HG02852 (cell line): ENCODE measurements at regions not wholly inside any gene's neighbourhood (a gene's known extent, or its start where the extent isn't known, plus 50 kb on each side); places are given as distances from the start of the nearest gene placed in this dataset.
"Not testable (repeated sequence)": the region's sequence is repeated elsewhere in the genome, so short reads cannot be mapped to it uniquely, and the experiment has no call there.

Experiments used
- ATAC-seq: cut with Tn5 transposase; IDR thresholded peaks from one replicate; pipeline ENCODE4 v1.9.1; 2021; ENCODE audit warnings: mild to moderate bottlenecking, moderate library complexity; ENCODE audit not compliant: unreplicated experiment

DNA sequence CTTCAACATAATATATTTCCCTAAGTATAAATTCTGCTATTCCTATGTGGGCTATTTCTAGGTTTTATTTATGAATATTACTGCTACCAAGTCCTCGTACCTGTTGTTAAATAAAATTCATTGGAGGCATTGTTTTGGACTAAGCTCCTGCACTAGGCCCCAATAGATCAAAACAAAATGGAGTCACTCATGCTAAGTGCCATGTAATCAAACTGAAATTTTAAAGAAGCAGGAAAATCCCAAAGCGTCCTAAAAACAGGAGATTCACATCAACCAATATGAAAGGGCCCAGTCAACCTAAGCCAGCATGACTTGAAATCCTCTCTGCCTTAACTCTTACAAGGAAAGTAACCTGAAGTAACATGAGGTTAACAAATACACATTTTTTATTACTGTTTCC lies 743.2 kb downstream of the TRAM1L1 start:
- no peak for ATAC-seq

DNA sequence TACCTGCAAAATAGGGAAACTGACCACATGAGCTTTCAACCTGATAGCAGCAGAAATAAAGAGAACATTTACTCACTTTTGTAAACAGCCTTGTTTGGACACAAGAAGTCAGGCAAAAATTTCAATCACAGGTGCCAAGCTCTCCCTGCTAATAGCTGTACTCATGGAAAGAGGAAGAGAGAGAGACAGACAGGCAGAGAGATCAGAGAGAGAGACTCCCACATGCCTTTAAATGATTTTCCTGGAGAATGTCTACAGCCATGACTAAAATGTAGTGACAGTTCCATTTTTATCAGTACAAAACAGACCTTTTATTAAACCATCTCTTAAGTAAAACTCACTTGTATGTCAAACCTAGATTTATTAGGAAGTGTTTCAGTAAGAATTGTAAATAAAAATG lies 752.9 kb downstream of the TRAM1L1 start:
- ATAC-seq, result no peak

DNA sequence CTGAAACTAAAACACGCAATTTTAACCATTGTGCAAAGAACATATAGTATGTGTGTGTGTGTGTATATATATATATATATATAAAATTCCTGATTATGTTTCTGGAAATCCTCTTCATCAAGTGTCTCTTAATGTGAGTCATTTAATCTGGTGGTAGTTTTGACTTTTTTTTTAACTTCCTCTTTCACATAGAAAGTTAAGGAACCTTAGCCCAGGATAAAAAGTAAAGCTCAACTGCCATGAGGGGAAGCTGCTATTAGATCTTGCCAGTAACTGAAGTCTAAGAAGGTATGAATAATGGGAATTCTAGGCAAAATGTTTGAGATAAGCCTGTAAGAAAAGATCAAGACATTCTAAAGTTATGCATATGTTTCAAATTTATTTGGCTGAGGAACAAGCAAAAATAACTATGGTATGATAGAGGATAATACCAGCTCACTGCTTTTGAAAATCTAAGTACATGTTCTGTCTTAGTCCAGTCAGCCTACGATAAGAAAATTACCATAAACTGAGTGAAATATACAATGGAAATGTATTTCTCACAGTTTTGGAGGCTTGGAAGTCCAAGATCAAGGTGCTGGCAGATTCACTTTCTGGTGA lies 757.0 kb downstream of the TRAM1L1 start:
- ATAC-seq, result no peak

DNA sequence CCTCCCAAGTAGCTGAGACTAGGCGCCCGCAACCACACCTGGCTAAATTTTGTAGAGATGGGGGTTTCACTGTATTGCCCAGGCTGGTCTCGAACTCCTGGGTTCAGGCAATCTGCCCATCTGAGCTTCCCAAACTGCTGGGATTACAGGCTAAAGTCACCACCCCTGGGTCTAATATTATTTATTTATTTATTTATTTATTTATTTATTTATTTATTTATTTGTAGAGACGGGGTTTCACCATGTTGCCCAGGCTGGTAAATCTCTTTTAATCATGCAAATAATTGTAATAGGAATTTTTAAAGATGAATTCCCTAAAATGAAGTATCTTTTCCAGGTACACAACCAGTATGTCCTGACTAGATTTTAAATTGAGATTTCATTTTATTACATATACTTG lies 761.8 kb downstream of the TRAM1L1 start:
- ATAC-seq, result no peak

DNA sequence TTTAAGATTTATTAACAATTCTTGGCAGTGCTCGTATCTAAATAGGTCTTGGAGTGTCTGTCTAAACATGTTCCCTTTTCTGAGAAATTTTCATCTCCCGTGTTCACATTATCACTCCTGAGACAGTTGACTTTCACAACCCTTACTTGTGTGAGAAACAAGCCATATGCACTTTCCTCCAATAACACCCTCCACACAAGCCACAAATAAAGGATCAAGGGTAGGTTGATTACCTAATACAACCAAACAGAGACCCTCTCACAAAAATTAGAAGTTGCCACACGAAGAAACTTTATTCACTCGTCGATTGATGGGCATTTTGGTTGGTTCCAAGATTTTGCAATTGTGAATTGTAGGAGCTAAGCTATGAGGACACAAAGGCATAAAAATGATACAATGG lies 763.9 kb downstream of the TRAM1L1 start:
- no peak for ATAC-seq

DNA sequence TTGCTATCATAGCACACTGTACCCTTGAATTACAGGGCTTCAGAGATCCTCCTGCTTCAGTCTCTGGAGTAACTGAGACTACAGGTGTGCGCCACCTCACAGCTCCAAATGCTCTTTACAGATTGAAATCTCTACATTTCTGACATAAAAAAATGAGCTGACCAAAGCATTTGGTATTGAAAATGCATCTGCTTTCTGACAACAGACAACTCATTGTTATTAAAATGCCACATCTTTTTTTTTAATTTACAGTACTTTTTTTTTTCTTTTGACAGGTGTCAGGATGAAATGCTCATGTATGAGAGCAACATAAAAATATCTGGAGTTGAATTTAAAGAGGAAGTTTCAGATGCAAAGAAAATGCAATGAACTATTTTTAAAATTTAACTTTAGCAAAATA lies 764.5 kb downstream of the TRAM1L1 start:
- no peak for ATAC-seq

DNA sequence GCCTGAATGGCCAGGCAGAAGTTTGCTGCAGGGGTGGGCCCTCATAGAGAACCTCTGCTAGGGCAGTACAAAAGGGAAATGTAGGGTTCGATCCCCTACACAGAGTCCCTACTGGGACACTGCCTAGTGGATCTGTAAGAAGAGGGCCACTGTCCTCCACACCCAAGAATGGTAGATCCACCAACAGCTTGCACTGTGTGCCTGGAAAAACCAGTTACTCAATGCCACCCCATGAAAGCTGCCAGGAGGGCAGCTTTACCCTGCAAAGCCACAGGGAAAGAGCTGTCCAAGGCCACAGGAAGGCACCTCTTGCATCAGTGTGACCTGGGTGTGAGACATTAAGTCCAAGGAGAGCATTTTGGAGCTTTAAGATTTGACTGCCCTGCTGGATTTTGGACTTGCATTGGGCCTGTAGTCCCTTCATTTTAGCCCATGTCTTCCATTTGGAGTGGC lies 781.6 kb downstream of the TRAM1L1 start:
- ATAC-seq, result no peak

DNA sequence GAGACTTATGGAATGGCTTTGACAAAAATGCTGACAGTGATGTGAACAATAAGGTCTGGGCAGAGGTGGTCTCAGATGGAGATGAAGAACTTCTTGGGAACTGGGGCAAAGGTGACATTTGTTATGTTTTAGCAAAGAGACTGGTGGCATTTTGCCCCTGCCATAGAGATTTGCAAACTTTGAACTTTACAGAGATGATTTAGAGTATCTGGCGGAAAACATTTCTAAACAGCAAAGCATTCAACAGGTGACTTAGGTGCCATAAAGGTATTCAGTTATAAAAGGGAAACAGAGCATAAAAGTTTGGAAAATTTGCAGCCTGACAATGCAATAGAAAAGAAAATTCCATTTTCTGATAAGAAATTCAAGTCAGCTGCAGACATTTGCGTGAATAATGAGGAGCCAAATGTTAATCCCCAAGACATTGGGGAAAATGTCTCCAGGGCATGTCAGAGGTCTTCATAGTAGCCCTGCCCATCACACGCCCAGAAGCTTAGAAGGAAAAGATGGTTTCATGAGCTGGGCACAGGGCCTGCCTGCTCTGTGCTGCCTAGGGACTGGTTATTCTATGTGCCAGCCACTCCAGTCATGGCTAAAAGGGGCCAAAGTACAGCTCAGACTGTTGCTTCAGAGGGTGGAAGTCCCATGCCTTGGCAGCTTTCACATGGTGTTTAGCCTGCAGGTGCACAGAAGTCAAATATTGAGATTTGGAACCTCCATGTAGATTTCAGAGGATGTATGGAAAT lies 782.2 kb downstream of the TRAM1L1 start:
- ATAC-seq, result no peak

DNA sequence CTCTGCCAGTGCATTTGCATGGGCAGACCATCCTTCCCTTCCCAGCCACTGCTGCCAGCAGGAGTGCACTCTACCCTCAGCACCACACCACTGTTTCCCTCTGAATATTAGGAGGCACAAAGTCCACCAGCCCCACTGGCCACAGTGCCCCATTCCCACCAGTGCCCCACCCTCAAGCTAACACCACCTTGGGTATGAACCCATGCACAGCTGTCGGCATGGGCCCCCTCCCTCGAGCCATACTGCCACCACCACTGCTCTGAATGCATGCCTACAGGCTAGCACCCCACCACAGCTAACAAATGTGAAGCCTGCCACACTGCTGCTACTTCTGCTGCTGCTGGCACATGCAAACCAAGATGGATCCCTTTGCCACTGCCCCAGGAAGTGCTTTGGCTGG lies 810.4 kb downstream of the TRAM1L1 start:
- ATAC-seq, result no peak

DNA sequence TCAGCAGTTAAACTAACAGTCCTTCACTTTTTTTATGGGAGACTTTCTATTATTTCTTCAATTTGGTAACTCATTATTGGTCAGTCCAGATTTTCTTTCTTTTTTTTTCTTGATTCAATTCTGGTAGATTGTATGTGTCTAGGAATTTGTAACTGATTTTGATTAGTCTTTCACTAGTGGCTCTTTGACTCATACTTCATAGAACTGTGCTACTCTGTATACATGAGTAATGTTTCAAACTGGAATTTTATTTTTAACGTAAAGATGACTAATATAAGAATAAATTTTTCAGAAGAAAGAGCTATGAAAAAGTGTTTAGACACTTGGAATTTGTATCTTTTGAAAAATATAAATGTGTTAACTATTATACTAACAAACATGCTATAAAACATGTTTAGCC lies 813.0 kb downstream of the TRAM1L1 start:
- no peak for ATAC-seq

DNA sequence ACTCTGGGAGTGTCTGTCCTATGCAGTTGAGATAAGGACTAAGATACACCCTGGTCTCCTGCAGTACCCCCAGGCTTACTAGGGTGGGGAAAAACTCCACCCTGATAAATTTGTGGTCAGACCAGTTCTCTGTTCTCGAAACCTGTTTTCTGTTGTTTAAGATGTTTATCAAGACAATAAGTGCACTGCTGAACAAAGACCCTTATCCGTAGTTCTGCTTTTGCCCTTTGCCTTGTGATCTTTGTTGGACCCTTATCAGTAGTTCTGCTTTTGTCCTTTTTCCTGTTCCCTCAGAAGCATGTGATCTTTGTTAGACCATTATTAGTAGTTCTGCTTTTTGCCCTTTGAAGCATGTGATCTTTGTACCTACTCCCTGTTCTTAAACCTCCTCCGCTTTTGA lies 824.4 kb downstream of the TRAM1L1 start:
- not testable (repeated sequence) for ATAC-seq

DNA sequence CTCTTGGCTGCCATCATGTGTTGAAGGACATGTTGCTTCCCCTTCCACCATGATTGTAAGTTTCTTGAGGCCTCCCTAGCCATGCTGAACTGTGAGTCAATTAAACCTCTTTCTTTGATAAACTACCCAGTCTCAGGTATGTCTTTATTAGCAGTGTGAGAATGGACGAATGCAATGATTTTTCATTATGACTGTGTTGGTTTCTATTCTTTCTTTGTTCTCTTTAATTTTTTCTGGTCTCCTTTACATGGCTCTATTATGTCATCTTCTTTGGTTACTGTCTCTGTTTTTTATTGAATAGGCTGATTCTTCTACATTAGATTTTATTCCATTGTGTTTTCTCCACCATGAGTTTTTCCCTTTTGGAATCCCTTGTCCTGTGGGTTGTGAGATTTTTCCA lies 840.6 kb downstream of the TRAM1L1 start:
- ATAC-seq, result no peak

DNA sequence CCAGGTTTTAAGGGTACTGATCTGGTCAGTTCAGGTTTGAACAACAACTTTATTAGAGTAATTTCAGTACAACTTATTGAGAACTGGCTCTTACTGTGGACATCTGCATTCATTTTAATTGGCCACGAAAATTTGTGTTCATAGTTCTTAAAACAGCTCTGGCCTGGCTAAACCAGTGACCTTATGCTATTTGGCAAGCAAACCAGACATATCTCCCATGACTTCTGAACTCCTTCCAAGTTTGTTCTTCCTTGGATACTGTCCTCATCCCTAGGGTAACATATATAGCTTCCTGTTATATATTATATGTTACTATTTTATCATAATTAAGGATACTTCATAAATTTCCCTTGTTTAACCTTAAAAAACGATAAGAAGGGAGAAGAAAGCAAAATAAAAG lies 841.9 kb downstream of the TRAM1L1 start:
- ATAC-seq, result no peak

DNA sequence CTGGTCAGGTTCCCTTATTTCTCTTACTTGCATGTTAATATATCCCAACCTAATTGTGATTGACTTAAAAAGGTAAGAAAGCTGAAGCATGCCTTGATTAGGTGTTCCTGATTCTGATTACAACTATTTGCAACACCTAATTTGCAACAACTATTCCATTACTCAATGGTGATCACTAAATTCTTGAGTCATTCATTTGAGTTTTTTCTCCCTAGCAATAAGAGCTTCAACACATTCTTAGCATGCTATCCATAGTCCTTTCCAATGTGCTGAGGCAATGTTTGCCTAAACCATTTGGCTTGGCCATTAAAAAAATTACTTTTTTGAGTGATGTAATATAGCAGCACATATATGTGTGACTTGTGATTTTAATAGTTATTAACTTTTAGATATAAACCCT lies 851.4 kb downstream of the TRAM1L1 start:
- no peak for ATAC-seq

DNA sequence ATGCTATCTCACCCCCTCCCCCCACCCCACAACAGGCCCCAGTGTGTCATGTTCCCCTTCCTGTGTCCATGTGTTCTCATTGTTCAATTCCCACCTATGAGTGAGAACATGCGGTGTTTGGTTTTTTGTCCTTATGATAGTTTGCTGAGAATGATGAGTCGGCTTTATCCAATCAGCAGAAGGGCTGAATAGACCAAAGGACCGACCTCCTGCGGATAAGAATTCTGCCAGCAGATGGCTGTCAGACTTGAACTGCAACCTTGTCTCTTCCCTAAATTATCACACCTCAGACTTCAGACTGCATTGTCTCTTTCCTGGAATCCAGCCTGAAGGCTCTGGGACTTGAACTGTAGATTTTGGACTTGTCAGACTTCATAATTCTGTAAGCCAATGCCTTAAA lies 853.4 kb downstream of the TRAM1L1 start:
- not testable (repeated sequence) for ATAC-seq

DNA sequence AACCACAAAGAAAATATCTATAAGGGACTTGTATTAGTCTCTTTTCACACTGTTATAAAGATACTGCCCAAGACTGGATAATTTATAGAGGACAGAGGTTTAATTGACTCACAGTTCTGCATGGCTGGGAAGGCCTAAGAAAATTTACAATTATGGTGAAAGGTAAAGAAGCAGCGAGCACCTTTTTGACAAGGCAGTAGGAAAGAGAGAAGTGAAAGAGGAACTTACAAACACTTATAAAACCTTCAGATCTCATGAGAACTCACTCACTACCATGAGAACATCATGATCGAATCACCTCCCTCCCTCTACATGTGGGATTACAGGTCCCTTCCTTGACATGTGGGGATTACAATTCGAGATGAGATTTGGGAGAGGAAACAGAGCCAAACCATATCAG lies 856.0 kb downstream of the TRAM1L1 start:
- ATAC-seq, result no peak

DNA sequence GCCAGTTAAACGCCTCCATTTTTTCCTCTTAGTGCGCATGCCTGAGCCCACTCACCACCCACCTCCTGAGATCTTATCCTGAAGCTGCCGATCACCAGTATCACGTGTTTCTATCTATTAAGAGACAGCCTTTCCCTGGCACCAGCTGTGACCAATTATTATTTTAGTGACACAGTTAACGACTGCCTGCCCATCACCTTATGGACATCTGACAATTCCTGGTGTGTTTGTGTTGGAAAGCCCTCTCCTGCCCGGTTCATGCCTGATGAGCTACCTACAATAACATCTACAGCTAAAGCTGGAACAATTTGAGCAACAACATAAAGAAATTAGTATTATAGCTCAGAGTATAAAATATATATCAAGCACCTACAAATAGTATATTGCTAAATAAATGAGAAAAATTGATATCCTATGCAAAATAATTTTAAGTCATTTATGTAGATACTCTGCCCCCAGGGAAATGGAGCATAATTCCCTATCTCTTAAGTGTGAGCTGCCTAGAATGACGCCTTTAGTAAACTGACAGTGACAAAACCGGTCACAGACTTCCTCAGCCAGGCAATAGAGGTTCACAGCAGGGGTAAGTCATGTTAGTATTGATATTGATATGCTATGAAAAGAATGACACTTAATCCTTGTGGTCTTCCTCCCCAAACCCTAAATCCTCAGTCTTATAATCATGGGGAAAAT lies 862.2 kb downstream of the TRAM1L1 start:
- no peak for ATAC-seq

DNA sequence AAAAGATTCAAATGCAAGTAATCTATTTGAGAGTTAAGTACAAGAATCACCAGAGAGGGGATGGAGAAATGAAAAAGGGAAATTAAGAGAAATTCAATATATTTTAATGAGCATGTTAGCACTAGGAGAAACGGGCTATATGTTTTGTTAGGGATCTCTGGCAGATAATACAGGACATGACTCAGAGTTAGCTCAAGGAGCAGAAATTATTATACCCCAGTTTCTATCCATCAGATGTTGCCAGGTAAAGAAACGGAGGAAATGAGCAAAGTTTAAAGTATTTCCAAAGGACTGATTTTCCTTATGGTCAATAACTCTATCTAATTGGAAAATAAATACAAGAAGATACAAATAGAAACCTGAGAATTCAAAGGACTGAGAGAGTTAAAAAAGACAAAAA lies 867.6 kb downstream of the TRAM1L1 start:
- no peak for ATAC-seq

DNA sequence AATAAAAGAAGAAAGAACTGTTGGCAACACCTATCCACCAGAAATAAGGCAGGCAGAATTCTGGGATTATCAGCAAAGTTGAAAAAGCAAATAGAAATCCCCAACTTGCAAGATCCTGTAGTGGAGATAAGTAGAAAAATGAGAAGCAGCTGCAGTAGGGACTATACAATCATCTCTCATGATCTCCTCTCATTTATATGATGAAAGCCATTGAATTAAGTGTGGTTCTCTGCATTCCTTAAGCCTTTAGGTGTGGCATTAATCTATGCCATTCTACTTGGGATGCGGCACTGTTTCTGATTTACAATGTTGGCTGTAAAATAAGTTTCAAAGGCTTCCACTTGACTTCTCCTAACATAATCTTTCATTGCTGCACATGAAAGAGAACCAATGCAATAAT lies 869.8 kb downstream of the TRAM1L1 start:
- ATAC-seq, result no peak

DNA sequence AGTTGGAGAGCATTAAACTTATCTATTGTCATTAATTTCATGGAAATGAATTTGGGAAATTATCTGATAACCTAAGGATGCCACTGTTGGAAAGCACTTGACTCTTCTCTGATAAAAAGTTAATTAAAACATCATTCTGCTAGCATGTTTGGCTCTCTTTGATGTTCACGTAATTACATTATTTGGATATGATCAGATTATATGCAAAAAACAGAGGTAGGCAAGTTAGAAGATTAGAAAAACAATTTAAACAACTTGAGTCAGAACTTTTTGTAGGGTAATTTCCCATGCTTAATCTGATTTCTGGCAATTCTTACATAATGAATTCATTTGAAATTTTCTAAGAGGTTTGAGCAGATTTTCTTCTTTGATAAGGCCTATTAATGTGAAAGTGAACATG lies 882.9 kb downstream of the TRAM1L1 start:
- no peak for ATAC-seq

DNA sequence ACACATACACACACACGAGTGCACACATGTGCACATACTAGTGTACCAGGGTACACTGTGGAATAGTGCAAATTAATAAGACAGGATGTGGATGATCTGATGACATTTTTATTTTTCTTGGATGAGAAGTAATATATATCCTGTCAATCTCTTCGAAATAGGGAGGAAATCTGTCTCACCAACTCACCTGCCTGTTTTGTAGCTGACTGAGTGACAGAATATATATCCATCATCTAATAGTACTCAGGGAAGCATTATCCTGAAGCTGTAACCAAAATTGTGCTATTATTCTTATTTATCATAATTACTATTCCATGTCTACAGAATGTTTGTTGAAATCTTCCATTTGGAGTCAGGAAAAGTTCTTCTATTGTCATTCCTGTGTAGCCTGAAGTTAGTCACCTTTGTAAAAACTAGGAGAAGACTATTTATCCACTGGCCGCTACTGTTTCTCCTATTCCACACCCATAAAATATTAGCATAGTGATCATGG lies 888.0 kb downstream of the TRAM1L1 start:
- ATAC-seq, result no peak

DNA sequence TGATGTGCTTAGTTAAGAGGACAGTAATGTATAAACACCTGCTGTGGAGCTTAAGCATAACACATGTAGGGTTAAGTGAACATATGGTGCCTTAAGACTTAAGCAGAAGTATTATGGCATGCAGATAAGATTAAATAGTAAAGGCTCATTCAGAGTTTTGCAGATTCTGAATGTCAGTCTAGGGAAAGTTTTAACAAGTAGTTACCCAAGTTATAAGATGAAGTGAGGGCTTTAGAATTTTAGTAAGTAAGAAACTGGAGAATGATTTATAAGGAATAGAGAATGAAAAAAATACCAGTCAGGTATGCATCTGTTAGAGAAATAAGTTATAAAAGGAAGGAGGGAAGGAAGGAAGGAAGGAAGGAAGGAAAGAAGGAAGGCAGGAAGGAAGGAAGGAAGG lies 902.1 kb downstream of the TRAM1L1 start:
- ATAC-seq, result no peak
